Astrocyte (in vitro differentiated cells and primary cell): ENCODE measurements at regions not wholly inside any gene's neighbourhood (a gene's known extent, or its start where the extent isn't known, plus 50 kb on each side); places are given as distances from the start of the nearest gene placed in this dataset.

ENCODE experiments used
- DNase-seq: peaks from one replicate; pipeline ENCODE4 v3.0.0-alpha.2; 2010; ENCODE audit warnings: low read depth
- FAIRE-seq: peaks from 2 replicates; lab custom pipeline; 2011; peaks lifted over from hg19 to GRCh38; lab: Jason Lieb, UNC
- H2AFZ ChIP-seq: 2 replicates; pipeline ENCODE4 v1.6.0; 2012; ENCODE audit warnings: low read depth, low read length, inconsistent platforms
- H3K27ac ChIP-seq: 2 replicates; pipeline ENCODE4 v1.5.1; 2011; ENCODE audit warnings: low read depth, low read length, inconsistent platforms
- H3K27me3 ChIP-seq: 2 replicates; pipeline ENCODE4 v1.6.0; 2011; ENCODE audit warnings: low read length, inconsistent platforms; ENCODE audit not compliant: insufficient read depth
- H3K36me3 ChIP-seq: 2 replicates; pipeline ENCODE4 v1.5.1; 2011; ENCODE audit warnings: low read length, inconsistent platforms; ENCODE audit not compliant: insufficient read depth
- H3K4me1 ChIP-seq: 2 replicates; pipeline ENCODE4 v1.5.1; 2011; ENCODE audit warnings: low read length, inconsistent platforms; ENCODE audit not compliant: insufficient read depth
- H3K4me2 ChIP-seq: 2 replicates; pipeline ENCODE4 v1.6.0; 2012; ENCODE audit warnings: low read length, inconsistent platforms
- H3K4me3 ChIP-seq: 2 replicates; pipeline ENCODE4 v1.5.1; 2011; ENCODE audit warnings: low read depth, mild to moderate bottlenecking, low read length, inconsistent platforms; ENCODE audit not compliant: insufficient read depth
- H3K79me2 ChIP-seq: 2 replicates; pipeline ENCODE4 v1.6.0; 2012; ENCODE audit warnings: mild to moderate bottlenecking, low read length, inconsistent platforms; ENCODE audit not compliant: insufficient read depth
- H3K9ac ChIP-seq: 2 replicates; pipeline ENCODE4 v1.6.0; 2012; ENCODE audit warnings: mild to moderate bottlenecking, low read length, inconsistent platforms
- H3K9me3 ChIP-seq: 2 replicates; pipeline ENCODE4 v1.5.1; 2012; ENCODE audit warnings: low read depth, mild to moderate bottlenecking, low read length, inconsistent platforms; ENCODE audit not compliant: insufficient read depth
- H4K20me1 ChIP-seq: 2 replicates; pipeline ENCODE4 v1.6.0; 2012; ENCODE audit warnings: low read length, inconsistent platforms; ENCODE audit not compliant: insufficient read depth
- H3K27ac Mint-ChIP-seq: one replicate; pipeline ENCODE4 v1.8.0; 2021; ENCODE audit warnings: mild to moderate bottlenecking, mixed read lengths; ENCODE audit not compliant: unreplicated experiment
- H3K27me3 Mint-ChIP-seq: one replicate; pipeline ENCODE4 v1.8.0; 2021; ENCODE audit warnings: low read depth, mixed read lengths; ENCODE audit not compliant: unreplicated experiment
- H3K36me3 Mint-ChIP-seq: one replicate; pipeline ENCODE4 v1.8.0; 2021; ENCODE audit warnings: low read depth, mixed read lengths; ENCODE audit not compliant: unreplicated experiment
- H3K4me1 Mint-ChIP-seq: one replicate; pipeline ENCODE4 v1.8.0; 2021; ENCODE audit warnings: low read depth, mixed read lengths; ENCODE audit not compliant: unreplicated experiment
- H3K4me3 Mint-ChIP-seq: one replicate; pipeline ENCODE4 v1.8.0; 2021; ENCODE audit warnings: mild to moderate bottlenecking, moderate library complexity, mixed read lengths; ENCODE audit not compliant: unreplicated experiment
- H3K9me3 Mint-ChIP-seq: one replicate; pipeline ENCODE4 v1.8.0; 2021; ENCODE audit warnings: mild to moderate bottlenecking, mixed read lengths; ENCODE audit not compliant: unreplicated experiment
- EZH2 ChIP-seq: IDR thresholded peaks from 2 replicates; pipeline ENCODE4 v1.6.1; 2012; ENCODE audit warnings: mild to moderate bottlenecking, low read length, inconsistent platforms; ENCODE audit not compliant: insufficient read depth
- TF ChIP-seq, protein P1 (sequence below): IDR thresholded peaks from 2 replicates; pipeline ENCODE4 v1.5.1; 2011; ENCODE audit warnings: low read depth, mild to moderate bottlenecking, inconsistent platforms, low read length, moderate library complexity; ENCODE audit not compliant: insufficient read depth

DNA sequence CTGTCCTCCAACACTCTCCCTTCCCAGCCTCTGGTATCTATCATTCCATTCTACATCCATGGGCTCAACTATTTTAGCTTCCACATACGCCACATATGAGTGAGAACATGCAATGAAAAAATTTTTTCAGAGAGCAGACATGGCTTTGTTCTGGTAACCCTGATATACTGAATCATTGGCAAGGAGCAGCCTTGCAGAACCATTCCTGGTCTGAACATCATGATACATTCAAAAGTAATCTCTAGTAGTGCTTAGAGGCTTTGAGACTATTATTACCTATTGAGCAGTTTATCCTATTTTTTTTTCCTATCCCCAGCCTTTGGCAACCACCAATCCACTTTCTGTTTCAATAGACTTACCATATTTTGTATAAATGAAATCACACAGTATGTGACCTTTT, 393.1 kb upstream of the KCNH7 start:
- Histone ChIP-seq H3K36me3 (no peaks in the 10 kb centered on the region), H4K20me1 (no peaks in the 10 kb centered on the region), H2AFZ (no peak overlapping the region), H3K27ac (no peak overlapping the region), H3K4me1 (no peaks in the 10 kb centered on the region), H3K4me3 (no peak overlapping the region), H3K9ac (no peak overlapping the region), H3K79me2 (no peaks in the 10 kb centered on the region), H3K9me3 (no peaks in the 10 kb centered on the region), H3K27me3 (no peaks in the 10 kb centered on the region), H3K4me2 (no peak overlapping the region)
- no peak overlapping the region for H3K27ac Mint-ChIP-seq
- no peaks in the 10 kb centered on the region for H3K27me3 Mint-ChIP-seq
- DNase-seq (no peak), FAIRE-seq (no peak)
- H3K36me3 Mint-ChIP-seq = no peaks in the 10 kb centered on the region
- H3K9me3 Mint-ChIP-seq = peaks cover 5% of the 10 kb centered on the region
- no peak overlapping the region for H3K4me3 Mint-ChIP-seq
- TF ChIP-seq EZH2 = no peak
- TF ChIP-seq, protein P1, sequence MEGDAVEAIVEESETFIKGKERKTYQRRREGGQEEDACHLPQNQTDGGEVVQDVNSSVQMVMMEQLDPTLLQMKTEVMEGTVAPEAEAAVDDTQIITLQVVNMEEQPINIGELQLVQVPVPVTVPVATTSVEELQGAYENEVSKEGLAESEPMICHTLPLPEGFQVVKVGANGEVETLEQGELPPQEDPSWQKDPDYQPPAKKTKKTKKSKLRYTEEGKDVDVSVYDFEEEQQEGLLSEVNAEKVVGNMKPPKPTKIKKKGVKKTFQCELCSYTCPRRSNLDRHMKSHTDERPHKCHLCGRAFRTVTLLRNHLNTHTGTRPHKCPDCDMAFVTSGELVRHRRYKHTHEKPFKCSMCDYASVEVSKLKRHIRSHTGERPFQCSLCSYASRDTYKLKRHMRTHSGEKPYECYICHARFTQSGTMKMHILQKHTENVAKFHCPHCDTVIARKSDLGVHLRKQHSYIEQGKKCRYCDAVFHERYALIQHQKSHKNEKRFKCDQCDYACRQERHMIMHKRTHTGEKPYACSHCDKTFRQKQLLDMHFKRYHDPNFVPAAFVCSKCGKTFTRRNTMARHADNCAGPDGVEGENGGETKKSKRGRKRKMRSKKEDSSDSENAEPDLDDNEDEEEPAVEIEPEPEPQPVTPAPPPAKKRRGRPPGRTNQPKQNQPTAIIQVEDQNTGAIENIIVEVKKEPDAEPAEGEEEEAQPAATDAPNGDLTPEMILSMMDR = no peak
- H3K4me1 Mint-ChIP-seq = no peaks in the 10 kb centered on the region

DNA sequence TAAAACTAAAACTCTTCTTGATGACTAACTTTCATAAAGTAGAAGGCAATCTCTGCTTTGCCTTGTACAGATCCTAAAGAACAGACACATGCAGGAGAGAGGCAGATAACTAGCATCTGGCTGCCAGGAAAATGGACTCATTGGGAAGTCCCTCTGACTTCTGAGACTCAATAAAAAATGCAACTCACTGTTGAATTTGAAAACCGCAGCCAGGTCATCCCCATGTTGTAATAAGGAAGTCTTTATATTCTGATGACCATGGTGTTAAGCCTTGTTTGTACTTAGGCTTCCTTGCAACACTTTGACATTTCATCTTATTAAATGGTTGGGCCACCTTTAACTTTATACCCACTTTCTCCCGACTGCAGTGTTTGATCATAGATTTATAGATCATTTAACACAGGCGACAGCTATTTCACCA, 375.1 kb upstream of the KCNH7 start:
- Mint-ChIP-seq H3K27me3 (no peaks in the 10 kb centered on the region), H3K4me3 (no peak overlapping the region), H3K9me3 (no peaks in the 10 kb centered on the region), H3K36me3 (no peaks in the 10 kb centered on the region), H3K27ac (no peak overlapping the region), H3K4me1 (no peaks in the 10 kb centered on the region)
- Histone ChIP-seq H3K27ac (no peak overlapping the region), H3K9me3 (no peaks in the 10 kb centered on the region), H3K9ac (no peak overlapping the region), H3K4me1 (no peaks in the 10 kb centered on the region), H3K36me3 (no peaks in the 10 kb centered on the region), H3K27me3 (no peaks in the 10 kb centered on the region), H3K4me3 (no peak overlapping the region), H2AFZ (no peak overlapping the region), H4K20me1 (no peaks in the 10 kb centered on the region), H3K4me2 (no peak overlapping the region), H3K79me2 (no peaks in the 10 kb centered on the region)
- no peak for TF ChIP-seq EZH2
- TF ChIP-seq, protein P1 = no peak
- DNase-seq (peak; percentile 31), FAIRE-seq (no peak)

DNA sequence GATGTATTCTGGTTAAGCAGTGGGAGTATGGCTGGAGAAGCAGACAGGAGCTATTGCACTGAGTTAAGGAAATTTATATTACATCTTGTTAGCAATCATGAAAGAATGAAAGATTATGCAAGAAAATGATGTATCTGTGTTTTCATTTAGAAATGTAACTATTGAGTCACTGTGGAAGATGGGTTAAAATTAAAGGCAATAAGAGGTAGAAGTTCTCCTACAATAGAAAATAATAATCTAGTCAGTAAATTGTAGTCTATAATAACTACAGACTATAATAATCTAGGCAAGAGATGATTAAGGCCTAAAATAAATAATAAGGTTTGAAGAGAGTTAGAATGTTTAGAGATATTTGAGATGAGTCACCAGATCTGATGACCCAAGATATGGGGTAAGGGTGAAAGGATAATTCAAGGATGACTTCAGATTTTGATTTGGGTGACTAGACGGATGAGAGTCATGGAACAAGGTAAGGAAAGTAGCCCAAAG, 371.9 kb upstream of the KCNH7 start:
- H3K9me3 Mint-ChIP-seq = no peaks in the 10 kb centered on the region
- DNase-seq (peak; percentile 64), FAIRE-seq (peak; percentile 23)

More for the DNA sequence above, 371.9 kb upstream of the KCNH7 start:
- no peaks in the 10 kb centered on the region for H3K36me3 ChIP-seq
- Mint-ChIP-seq H3K4me1 (no peaks in the 10 kb centered on the region), H3K4me3 (no peak overlapping the region), H3K27me3 (no peaks in the 10 kb centered on the region), H3K27ac (no peak overlapping the region), H3K36me3 (no peaks in the 10 kb centered on the region)
- TF ChIP-seq, protein P1 = no peak
- TF ChIP-seq EZH2 = no peak
- no peak overlapping the region for H3K9ac ChIP-seq
- H3K79me2 ChIP-seq = no peaks in the 10 kb centered on the region
- no peaks in the 10 kb centered on the region for H4K20me1 ChIP-seq
- H3K4me3 ChIP-seq = no peak overlapping the region
- peak overlapping the region; percentile 2 for H3K27ac ChIP-seq
- H2AFZ ChIP-seq = no peak overlapping the region
- no peaks in the 10 kb centered on the region for H3K4me1 ChIP-seq
- H3K9me3 ChIP-seq = no peaks in the 10 kb centered on the region
- H3K27me3 ChIP-seq = no peaks in the 10 kb centered on the region
- H3K4me2 ChIP-seq = no peak overlapping the region
